ENCODE measurements at regions not wholly inside any gene's neighbourhood (a gene's known extent, or its start where the extent isn't known, plus 50 kb on each side); places are given as distances from the start of the nearest gene placed in this dataset.

- ChIA-PET POLR2A (no interaction called here), CTCF (no interaction called here)
- Mint-ChIP-seq H3K4me1 (no peaks in the 10 kb centered on the region), H3K27ac (no peak overlapping the region), H3K9me3 (peaks cover 9% of the 10 kb centered on the region), H3K36me3 (0 out of 2 replicates have a peak, but pooled peaks cover 3% of the 10 kb centered on the region), H3K27me3 (ENCODE audit: low read depth) (no peaks in the 10 kb centered on the region), H3K4me3 (no peak overlapping the region)
- TF ChIP-seq ZNF281 (CRISPR knock-in tag; IDR thresholded peaks at IDR 0.05) (no peak), ZNF396 (CRISPR knock-in tag; IDR thresholded peaks at IDR 0.05; ENCODE audit: borderline replicate concordance) (no peak), ZNF425 (CRISPR knock-in tag; conservative IDR thresholded peaks at IDR 0.05) (no peak), IRF2 (CRISPR knock-in tag; IDR thresholded peaks at IDR 0.05; ENCODE audit: borderline replicate concordance, low read depth) (no peak), GABPB1 (CRISPR knock-in tag; IDR thresholded peaks at IDR 0.05) (no peak), ZNF512 (CRISPR knock-in tag; IDR thresholded peaks at IDR 0.05; ENCODE audit: borderline replicate concordance) (no peak), CREM (CRISPR knock-in tag; IDR thresholded peaks at IDR 0.05) (no peak), ZBTB21 (CRISPR knock-in tag; IDR thresholded peaks at IDR 0.05; ENCODE audit: borderline replicate concordance) (no peak), ZSCAN18 (CRISPR knock-in tag; IDR thresholded peaks at IDR 0.05) (no peak)
- DNase-seq (ENCODE audit: low spot score) (no peak), ATAC-seq (no peak)
Measured at GRCh38 chr7:50216626-50217025, 87.9 kb upstream of the IKZF1 start.

GRCh38 chr7:50214771-50215170 lies 89.7 kb upstream of the IKZF1 start:
- no peak overlapping the region for H3K4me3 Mint-ChIP-seq
- TF ChIP-seq ZNF532 (CRISPR knock-in tag; IDR thresholded peaks at IDR 0.05; ENCODE audit: borderline replicate concordance) (no peak), GTF2I (CRISPR knock-in tag; conservative IDR thresholded peaks at IDR 0.05) (no peak), ATF3 (CRISPR knock-in tag; conservative IDR thresholded peaks at IDR 0.05) (no peak), ZNF281 (CRISPR knock-in tag; IDR thresholded peaks at IDR 0.05) (no peak), ZNF263 (CRISPR knock-in tag; IDR thresholded peaks at IDR 0.05; ENCODE audit: low read depth) (no peak), PRRX2 (CRISPR knock-in tag; IDR thresholded peaks at IDR 0.05) (no peak), NFE2L1 (CRISPR knock-in tag; IDR thresholded peaks at IDR 0.05) (no peak), FOXP4 (CRISPR knock-in tag; IDR thresholded peaks at IDR 0.05) (no peak), IRF2 (CRISPR knock-in tag; IDR thresholded peaks at IDR 0.05; ENCODE audit: borderline replicate concordance, low read depth) (no peak), JAZF1 (CRISPR knock-in tag; IDR thresholded peaks at IDR 0.05) (no peak)

More at GRCh38 chr7:50214771-50215170, 89.7 kb upstream of the IKZF1 start:
- Mint-ChIP-seq H3K9me3 (no peaks in the 10 kb centered on the region), H3K27ac (no peak overlapping the region), H3K4me1 (no peaks in the 10 kb centered on the region), H3K36me3 (no peaks in the 10 kb centered on the region), H3K27me3 (ENCODE audit: low read depth) (no peaks in the 10 kb centered on the region)
- POLR2A ChIA-PET = no interaction called here
- CTCF ChIA-PET = interaction anchor here (1.0 to 1.4 kb wide), 2 partner anchors 9 to 203 kb away, joined by 3 to 8 read pairs; no protein-coding TSS in a partner anchor
- no peak for ATAC-seq
- no peak for DNase-seq (ENCODE audit: low spot score)
